Peyer's patch (tissue), 4 donors: ENCODE measurements at regions not wholly inside any gene's neighbourhood (a gene's known extent, or its start where the extent isn't known, plus 50 kb on each side); places are given as distances from the start of the nearest gene placed in this dataset.

Source experiments
- DNase-seq, 3 donors: peaks; one replicate each; pipeline ENCODE4 v3.0.0-alpha.2; 2017 to 2019
- H3K27ac ChIP-seq, 4 donors: fragments of 200-600 bp; sonication (generic); one replicate each; pipeline ENCODE4 v1.5.1; 2016 to 2019
- H3K27me3 ChIP-seq, 2 donors: fragments of 200-600 bp; sonication (generic); one replicate each; pipeline ENCODE4 v1.5.1; 2019
- H3K36me3 ChIP-seq, 3 donors: fragments of 200-600 bp; sonication (generic); one replicate each; pipeline ENCODE4 v1.5.1; 2016 to 2019
- H3K4me1 ChIP-seq, 4 donors: fragments of 200-600 bp; sonication (generic); one replicate each; pipeline ENCODE4 v1.5.1; 2016 to 2019
- H3K4me3 ChIP-seq, 4 donors: fragments of 200-600 bp; sonication (generic); 1 replicate in 3 of 4; 2 replicates in 1 of 4; pipeline ENCODE4 v1.5.1; 2016 to 2019; ENCODE audit warnings: mild to moderate bottlenecking in 1 of 4
- H3K9me3 ChIP-seq, 4 donors: fragments of 200-600 bp; sonication (generic); one replicate each; pipeline ENCODE4 v1.5.1; 2016 to 2019; ENCODE audit warnings: mild to moderate bottlenecking in 1 of 4
- POLR2A ChIP-seq, 2 donors: fragments of 450-650 bp; IDR thresholded peaks; one replicate each; pipeline ENCODE4 v1.5.1; 2017; ENCODE audit warnings: antibody characterized with exemption in 2 of 2, mild to moderate bottlenecking in 2 of 2, moderate library complexity in 2 of 2
- TF ChIP-seq, protein P1 (sequence below), 6 experiments: fragments of 450-650 bp in 4 of 6; fragments of 200-600 bp in 2 of 6; sonication (generic) in 1 of 6; IDR thresholded peaks; one replicate each; pipeline ENCODE4 v1.5.1; 2017 to 2019; ENCODE audit warnings: antibody characterized with exemption in 6 of 6, mild to moderate bottlenecking in 3 of 6, moderate library complexity in 1 of 6

DNA sequence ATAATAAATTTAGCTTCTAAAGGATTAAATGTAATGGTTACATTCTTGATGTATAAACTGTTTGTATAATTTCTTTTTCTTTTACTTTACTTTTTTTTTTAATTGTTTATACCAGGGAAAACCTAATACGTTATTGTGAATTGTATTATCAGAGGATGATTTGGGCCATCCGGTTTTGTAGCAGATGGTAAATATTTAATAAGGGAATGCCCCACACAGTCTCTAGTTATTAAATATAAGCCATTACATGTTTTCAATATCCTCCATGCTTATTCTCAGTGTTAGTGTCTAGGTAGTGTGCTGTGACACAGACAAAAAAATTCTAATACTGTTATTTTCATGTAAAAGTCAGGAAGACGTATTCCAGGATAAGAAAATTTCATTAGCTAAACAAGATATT is 553.9 kb downstream of the ZNF804A start:
- no peaks in the 10 kb centered on the region for H3K4me1 ChIP-seq
- TF ChIP-seq, protein P1, sequence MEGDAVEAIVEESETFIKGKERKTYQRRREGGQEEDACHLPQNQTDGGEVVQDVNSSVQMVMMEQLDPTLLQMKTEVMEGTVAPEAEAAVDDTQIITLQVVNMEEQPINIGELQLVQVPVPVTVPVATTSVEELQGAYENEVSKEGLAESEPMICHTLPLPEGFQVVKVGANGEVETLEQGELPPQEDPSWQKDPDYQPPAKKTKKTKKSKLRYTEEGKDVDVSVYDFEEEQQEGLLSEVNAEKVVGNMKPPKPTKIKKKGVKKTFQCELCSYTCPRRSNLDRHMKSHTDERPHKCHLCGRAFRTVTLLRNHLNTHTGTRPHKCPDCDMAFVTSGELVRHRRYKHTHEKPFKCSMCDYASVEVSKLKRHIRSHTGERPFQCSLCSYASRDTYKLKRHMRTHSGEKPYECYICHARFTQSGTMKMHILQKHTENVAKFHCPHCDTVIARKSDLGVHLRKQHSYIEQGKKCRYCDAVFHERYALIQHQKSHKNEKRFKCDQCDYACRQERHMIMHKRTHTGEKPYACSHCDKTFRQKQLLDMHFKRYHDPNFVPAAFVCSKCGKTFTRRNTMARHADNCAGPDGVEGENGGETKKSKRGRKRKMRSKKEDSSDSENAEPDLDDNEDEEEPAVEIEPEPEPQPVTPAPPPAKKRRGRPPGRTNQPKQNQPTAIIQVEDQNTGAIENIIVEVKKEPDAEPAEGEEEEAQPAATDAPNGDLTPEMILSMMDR (IDR thresholded peaks at IDR 0.05): no peak
- TF ChIP-seq POLR2A (IDR thresholded peaks at IDR 0.05): no peak
- no peaks in the 10 kb centered on the region for H3K9me3 ChIP-seq
- H3K36me3 ChIP-seq: no peaks in the 10 kb centered on the region
- H3K27me3 ChIP-seq: no peaks in the 10 kb centered on the region
- H3K27ac ChIP-seq: no peak overlapping the region
- no peak for DNase-seq
- H3K4me3 ChIP-seq: no peak overlapping the region

DNA sequence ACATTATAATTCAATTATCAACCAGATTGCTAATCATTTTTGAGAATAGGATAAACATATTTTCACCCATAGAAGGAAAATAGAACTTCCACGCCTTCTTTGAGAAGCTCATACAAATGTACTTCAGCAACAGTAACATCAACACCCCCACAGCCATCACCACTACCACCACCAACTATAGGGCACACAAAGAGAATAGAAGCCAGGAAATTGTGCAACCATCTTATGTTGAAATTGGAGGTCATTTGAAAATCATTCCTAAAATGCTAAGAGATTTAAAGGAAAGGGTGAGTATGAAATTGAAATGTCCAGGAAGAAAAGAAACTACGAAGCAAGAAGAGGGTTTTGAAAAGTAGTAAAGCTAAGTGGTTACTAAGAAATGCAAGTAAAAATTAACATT is 563.4 kb downstream of the ZNF804A start:
- Histone ChIP-seq H3K27ac (no peak overlapping the region), H3K9me3 (no peaks in the 10 kb centered on the region), H3K36me3 (no peaks in the 10 kb centered on the region), H3K27me3 (no peaks in the 10 kb centered on the region), H3K4me1 (no peaks in the 10 kb centered on the region), H3K4me3 (no peak overlapping the region)
- TF ChIP-seq, protein P1 (IDR thresholded peaks at IDR 0.05): no peak
- no peak for TF ChIP-seq POLR2A (IDR thresholded peaks at IDR 0.05)
- DNase-seq: no peak

DNA sequence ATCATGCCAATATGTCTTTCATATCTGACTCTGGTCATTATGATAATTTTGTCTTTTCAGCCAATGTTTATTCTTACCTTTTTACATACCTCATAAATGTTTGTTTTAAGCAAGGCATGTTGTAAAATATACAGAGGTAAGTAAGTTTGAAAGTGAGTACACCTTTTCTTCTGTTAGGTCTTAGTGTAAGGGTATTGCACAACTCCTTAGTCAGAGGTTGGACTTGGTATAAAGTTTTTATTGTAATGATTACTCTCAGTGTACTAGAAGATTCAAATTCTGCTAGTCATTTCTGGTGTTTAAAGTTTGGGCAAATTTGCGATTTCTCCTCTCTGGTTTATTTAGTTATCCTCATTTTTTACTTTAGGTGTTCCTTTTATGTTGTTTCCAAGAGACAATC is 564.3 kb upstream of the FSIP2 start:
- Histone ChIP-seq H3K4me3 (no peak overlapping the region), H3K27me3 (no peaks in the 10 kb centered on the region), H3K9me3 (no peaks in the 10 kb centered on the region), H3K4me1 (no peaks in the 10 kb centered on the region), H3K36me3 (no peaks in the 10 kb centered on the region), H3K27ac (no peak overlapping the region)
- TF ChIP-seq, protein P1 (IDR thresholded peaks at IDR 0.05): no peak
- no peak for TF ChIP-seq POLR2A (IDR thresholded peaks at IDR 0.05)
- no peak for DNase-seq

DNA sequence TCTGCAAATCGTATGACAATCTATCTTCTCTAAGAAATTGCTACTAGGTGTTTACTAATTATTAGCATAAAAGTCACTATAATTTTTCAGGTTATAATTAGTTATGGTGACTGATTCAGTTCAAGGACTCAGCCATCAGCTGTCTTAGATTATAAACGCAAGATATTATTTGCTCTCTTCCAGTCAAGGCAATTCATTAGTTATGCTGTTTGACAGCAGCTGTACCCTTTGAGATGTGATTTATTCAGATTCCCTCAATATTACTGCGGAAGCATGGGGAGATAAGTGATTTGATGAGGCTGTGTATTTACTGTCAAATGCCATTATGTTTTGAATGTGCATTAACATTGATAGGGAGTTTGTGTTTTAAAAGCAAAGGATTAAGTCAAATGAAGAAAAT is 558.9 kb upstream of the FSIP2 start:
- H3K9me3 ChIP-seq: no peaks in the 10 kb centered on the region

DNA sequence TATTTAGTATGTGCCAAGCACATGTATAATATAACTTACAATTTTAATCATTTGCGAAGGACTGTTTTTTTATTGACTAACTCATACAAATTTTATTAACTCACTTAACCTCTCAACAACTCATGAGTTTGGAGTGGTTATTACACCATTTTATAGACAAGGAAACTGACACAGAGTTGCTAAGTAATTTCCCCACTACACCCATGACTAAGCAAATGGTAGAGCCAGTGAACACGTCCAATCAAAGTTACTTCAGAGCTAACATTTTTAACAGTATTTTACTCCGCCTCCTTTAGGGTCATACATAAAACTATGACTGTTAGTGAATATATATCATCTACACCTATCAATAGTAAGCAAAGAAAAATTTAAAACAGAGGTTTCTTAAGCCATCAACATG is 556.7 kb upstream of the FSIP2 start:
- Histone ChIP-seq H3K4me3 (no peak overlapping the region), H3K4me1 (no peaks in the 10 kb centered on the region), H3K27ac (no peak overlapping the region), H3K36me3 (no peaks in the 10 kb centered on the region), H3K27me3 (no peaks in the 10 kb centered on the region), H3K9me3 (no peaks in the 10 kb centered on the region)
- TF ChIP-seq, protein P1 (IDR thresholded peaks at IDR 0.05): no peak
- no peak for TF ChIP-seq POLR2A (IDR thresholded peaks at IDR 0.05)
- no peak for DNase-seq

More for the DNA sequence above, 558.9 kb upstream of the FSIP2 start:
- Histone ChIP-seq H3K4me1 (no peaks in the 10 kb centered on the region), H3K36me3 (no peaks in the 10 kb centered on the region), H3K27me3 (no peaks in the 10 kb centered on the region), H3K27ac (no peak overlapping the region), H3K4me3 (no peak overlapping the region)
- no peak for DNase-seq
- TF ChIP-seq POLR2A (IDR thresholded peaks at IDR 0.05): no peak
- TF ChIP-seq, protein P1 (IDR thresholded peaks at IDR 0.05): no peak

DNA sequence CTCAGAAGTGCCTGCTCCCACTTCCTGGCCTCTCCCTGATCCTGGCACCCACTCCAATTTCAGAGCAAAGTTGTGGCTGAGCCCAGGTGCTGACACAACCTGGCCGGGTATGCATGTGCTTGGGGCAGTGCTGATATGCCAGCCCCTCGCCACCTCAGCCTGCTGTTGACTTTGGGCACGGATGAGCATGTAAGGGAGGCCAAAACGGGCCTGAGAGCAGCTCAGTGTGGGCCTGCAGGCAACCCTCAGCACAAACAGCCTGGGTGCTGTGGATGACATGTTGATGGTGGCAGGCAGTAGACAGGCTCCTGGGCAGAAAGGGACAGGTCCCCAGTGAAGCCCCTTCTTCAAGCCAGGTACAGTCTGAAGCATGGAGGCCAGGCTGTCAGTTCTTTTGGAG is 553.6 kb upstream of the FSIP2 start:
- no peaks in the 10 kb centered on the region for H3K4me1 ChIP-seq
- no peak for DNase-seq
- H3K27me3 ChIP-seq: no peaks in the 10 kb centered on the region
- no peak overlapping the region for H3K4me3 ChIP-seq
- H3K9me3 ChIP-seq: no peaks in the 10 kb centered on the region
- no peak for TF ChIP-seq POLR2A (IDR thresholded peaks at IDR 0.05)
- TF ChIP-seq, protein P1 (IDR thresholded peaks at IDR 0.05): no peak
- H3K36me3 ChIP-seq: no peaks in the 10 kb centered on the region
- no peak overlapping the region for H3K27ac ChIP-seq
